GM12873 (cell line): ENCODE measurements at regions not wholly inside any gene's neighbourhood (a gene's known extent, or its start where the extent isn't known, plus 50 kb on each side); places are given as distances from the start of the nearest gene placed in this dataset.

Experiments used
- TF ChIP-seq, protein P1 (sequence below): IDR thresholded peaks from 2 replicates; pipeline ENCODE4 v1.5.1; 2012; ENCODE audit warnings: low read depth, mild to moderate bottlenecking, moderate library complexity, low read length, control low read depth; ENCODE audit not compliant: insufficient read depth; ENCODE audit errors: missing control alignments

DNA sequence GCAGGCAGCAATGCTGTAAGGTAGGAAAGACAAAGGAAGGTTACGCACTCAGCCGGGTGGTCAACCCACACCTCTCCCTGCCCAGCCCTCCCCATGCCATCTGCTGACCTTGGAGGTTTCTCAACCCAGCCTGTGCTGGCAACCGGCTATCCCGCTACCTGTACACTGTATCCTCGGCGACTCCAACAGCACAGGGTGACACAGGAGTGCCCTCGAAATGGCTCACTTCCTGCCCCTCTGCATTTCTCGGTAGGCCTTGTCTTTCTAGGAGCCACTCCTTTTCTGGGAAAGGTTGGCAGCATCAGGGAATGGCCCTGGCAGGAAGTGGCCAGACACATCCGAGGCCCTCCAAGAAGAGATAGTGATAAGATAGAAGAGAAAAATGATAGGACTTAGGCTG is 124.0 kb downstream of the PROX1 start:
- TF ChIP-seq, protein P1, sequence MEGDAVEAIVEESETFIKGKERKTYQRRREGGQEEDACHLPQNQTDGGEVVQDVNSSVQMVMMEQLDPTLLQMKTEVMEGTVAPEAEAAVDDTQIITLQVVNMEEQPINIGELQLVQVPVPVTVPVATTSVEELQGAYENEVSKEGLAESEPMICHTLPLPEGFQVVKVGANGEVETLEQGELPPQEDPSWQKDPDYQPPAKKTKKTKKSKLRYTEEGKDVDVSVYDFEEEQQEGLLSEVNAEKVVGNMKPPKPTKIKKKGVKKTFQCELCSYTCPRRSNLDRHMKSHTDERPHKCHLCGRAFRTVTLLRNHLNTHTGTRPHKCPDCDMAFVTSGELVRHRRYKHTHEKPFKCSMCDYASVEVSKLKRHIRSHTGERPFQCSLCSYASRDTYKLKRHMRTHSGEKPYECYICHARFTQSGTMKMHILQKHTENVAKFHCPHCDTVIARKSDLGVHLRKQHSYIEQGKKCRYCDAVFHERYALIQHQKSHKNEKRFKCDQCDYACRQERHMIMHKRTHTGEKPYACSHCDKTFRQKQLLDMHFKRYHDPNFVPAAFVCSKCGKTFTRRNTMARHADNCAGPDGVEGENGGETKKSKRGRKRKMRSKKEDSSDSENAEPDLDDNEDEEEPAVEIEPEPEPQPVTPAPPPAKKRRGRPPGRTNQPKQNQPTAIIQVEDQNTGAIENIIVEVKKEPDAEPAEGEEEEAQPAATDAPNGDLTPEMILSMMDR, result no peak

GRCh38 chr1:214116258-214116657 is 128.5 kb downstream of the PROX1 start:
- TF ChIP-seq, protein P1, result no peak

DNA sequence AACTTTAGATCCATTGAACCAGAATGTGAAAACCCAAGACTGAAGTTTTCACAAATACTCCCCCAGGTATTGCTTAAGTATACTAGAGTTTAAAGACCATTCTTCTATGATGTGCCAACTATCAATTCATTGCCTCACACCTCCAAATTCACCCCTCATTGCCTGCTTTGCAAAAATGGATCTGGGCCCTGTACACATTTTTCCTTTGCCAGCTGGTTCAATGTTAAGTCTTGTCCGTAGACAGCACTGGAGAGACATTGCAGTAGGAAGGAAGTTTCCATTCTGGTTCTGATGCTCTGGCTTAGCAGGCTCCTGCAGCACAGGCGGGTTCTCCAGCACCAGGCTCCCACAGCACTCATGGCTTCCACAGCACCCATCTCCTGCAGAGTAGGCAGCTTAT is 130.0 kb downstream of the PROX1 start:
- TF ChIP-seq, protein P1, result no peak

DNA sequence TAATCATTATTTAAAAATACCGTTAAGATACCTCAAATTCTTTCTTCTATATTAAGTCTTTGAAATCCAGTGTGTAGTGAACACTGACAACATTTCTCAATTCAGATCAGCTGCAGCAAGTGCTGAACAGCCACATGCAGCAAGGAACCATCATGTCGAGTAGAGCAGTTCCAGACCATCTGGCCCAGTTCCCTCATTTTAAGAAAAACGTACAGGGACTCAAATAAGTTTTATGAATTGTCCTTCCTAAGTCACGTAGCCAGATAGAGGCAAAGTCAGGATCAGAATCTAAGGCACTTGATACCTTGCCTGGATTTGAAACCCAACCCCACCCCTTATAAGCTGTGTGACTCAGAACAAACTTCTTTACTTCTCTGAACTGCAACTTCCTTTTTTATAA is 132.4 kb downstream of the PROX1 start:
- TF ChIP-seq, protein P1, result no peak

DNA sequence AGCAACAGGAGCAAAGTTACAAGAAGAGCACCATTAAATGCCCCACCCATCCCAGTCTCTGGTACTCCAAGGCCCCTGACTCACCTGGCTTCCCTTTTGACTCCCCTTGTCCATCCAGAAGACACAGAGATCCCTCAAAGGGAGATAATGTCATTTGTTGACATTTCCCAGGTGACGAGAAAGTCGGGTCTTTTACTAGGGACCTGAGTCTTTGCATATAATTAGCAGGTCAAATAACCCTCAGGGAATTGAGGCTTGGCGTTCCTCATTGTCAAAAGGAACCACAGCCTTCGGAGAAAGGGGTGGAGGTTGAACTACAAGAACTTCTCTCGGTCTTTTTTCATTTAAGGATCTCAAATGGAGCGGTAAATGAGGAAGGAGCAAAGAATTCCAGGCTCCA is 133.2 kb downstream of the PROX1 start:
- TF ChIP-seq, protein P1, result no peak

- TF ChIP-seq, protein P1, result no peak
Measured at GRCh38 chr1:214122110-214122509, 134.3 kb downstream of the PROX1 start.

DNA sequence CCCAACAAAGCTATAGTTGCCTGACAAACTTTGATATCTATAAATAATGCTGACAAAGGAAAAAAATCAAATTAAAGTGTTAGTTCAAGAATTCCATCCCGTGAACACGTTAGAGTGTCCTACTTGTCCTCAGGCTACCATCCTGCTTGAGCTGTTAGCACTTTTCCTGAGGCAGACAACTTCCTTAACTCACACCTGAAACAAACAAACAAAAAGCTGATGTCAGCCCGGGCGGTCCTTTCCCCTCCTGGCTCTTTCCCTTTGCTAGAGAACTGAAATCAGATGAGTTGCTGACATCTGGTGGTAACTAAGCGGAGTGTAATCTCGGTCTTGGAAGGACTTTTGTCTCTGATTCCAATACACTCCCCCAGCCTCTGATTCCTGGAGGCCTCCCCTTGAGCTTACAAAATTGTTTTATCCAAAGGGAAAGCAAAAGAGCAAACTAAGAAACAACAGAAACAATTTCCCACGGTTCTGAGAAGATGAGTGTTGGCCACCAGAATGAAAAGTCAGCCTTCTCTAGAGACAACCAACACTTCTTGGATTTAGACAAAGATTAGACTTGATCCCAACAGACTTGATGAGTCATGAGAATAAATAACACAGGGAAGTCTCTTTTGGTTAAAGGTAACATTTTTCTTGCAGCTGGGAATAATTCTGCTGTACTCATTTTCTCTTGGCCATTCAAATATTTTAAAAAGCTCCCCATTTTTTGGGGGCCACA is 135.4 kb downstream of the PROX1 start:
- TF ChIP-seq, protein P1, result peak; percentile 51
